GM19438 (cell line): ENCODE measurements at regions not wholly inside any gene's neighbourhood (a gene's known extent, or its start where the extent isn't known, plus 50 kb on each side); places are given as distances from the start of the nearest gene placed in this dataset.
"Not testable (repeated sequence)": the region's sequence is repeated elsewhere in the genome, so short reads cannot be mapped to it uniquely, and the experiment has no call there.

Source experiments
- ATAC-seq: cut with Tn5 transposase; IDR thresholded peaks from one replicate; pipeline ENCODE4 v1.9.1; 2021; ENCODE audit warnings: low read depth; ENCODE audit not compliant: unreplicated experiment

DNA sequence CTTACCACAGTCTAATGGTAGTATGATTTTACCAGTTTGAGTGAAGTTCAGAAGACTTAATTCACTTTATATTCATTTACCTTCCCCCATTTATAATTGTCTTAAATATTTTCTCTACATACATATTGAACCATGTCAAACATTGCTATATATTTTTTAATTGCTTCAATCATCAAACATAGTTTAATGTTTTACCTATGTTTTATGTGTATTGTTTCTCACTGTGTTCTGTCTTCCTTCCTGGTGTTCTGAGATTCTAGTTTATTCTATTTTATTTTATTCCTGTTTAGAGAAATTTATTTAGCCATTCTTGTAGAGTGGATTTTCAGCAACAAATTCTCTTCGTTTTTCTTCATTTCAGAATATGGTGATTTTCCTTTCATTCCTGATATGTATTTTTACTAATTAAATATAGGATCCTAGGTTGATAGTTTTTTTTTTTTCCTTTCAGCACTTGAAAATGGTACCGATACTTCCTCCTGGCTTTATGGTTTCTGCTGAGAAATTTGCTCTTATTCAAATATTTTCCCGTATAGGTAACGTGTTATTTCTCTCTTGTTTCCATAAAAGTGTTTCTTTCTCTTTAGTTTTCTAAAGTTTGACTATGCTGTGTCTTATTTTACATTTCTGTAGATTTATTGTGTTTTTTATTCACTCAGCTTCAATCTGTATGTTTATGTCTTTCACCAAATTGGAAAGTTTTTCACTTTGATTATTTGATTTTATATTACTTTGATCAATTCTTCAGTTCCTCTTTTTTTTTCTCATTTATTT, 201.8 kb upstream of the AGR3 start:
- no peak for ATAC-seq

DNA sequence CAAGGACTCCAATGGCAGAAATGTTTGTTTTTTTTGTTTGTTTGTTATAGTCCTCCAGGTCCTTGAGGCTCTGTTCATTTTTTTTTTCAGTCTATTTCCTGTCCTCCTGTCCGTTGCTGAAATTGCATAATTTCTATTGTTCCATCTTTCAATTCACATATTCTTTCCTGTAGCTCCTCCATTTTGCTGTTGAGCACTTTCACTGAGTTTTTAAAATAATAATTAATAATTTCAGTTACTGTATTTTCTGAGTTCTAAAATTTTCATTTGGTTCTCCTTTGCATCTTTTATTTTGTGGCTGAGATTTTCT, 202.3 kb upstream of the AGR3 start:
- no peak for ATAC-seq

- ATAC-seq: no peak
These were observed 203.4 kb upstream of the AGR3 start for GRCh38 chr7:17085186-17085585.

GRCh38 chr7:17086403-17086802, 204.6 kb upstream of the AGR3 start:
- no peak for ATAC-seq

GRCh38 chr7:17090751-17091150, 207.7 kb upstream of the AHR start:
- no peak for ATAC-seq

- no peak for ATAC-seq
These were observed 205.0 kb upstream of the AHR start for GRCh38 chr7:17093461-17093860.

DNA sequence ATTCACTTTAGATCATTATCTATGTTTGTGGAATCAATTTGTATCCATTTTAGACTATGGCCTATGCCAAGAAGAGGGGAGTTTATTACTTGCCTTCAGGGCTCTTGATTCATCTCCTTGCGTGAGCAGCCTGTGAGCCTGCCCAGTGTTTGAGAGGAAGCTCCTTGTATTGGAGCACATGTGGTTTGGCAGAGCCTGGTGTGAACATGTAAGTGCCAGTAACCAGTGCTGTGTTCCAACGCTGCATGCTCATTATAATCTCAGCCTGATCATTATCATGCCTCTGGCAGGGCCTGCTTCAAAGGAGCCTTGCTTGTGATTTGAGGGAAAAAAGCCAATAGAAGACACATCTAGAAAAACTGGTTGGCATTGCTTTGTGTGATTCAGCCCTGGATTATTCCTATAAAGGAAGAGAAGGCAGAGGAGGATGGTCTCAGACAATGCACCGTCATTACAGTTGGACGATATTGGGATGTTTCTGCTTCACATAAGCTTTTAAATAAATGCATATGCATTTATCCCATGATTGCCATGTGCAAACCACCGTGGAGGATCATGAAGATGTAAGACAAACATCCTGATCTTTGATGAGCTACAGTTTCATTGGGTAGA, 203.4 kb upstream of the AHR start:
- no peak for ATAC-seq

- no peak for ATAC-seq
These were observed 202.5 kb upstream of the AHR start for GRCh38 chr7:17095931-17096330.

- no peak for ATAC-seq
These were observed 200.7 kb upstream of the AHR start for GRCh38 chr7:17097668-17098297.

GRCh38 chr7:17098515-17098914, 199.9 kb upstream of the AHR start:
- no peak for ATAC-seq

- ATAC-seq: no peak
These were observed 199.1 kb upstream of the AHR start for GRCh38 chr7:17099083-17099973.

- ATAC-seq: not testable (repeated sequence)
These were observed 198.4 kb upstream of the AHR start for GRCh38 chr7:17099974-17100509.

DNA sequence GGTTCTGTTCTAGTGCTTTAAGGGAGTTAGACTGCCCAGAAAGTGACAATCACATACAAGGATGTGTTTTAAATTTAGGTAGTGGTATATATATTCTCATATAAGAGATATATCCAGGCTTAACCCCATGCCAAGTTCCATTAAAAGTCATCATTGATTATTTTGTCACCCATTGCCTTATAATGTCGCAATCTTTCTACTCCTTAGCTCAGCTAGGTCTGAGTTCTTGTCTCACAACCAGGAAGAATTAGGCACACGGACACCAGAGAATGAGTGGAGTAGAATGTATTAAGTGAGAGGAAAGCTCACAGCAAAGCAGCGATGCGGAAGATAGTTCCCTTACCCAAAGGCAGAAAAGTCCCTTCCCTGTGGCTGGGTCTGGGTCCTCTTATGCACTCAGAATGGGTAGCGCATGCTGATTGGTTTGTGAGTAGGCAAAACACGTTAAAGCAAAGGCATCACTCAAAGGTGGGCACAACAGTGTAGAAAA, 197.2 kb upstream of the AHR start:
- ATAC-seq: no peak

DNA sequence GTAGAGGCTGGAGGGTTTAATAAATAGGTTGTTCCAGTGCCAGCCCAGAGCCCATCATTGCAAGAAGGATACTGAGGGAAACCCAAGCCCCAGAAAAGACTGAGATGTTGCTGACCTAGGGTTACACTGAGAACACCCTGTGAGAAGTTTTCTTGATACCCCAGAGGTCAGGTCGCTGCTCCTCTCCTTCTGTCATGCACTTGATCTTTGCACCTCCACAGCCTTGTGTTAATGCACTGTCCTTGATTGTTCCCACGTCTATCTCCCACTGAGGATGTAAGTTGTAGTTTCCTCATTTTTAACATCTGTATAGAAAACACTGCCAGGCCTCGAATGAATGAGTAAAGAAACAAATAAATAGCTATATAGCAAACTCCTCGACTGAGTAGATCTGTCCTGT, 195.3 kb upstream of the AHR start:
- no peak for ATAC-seq

DNA sequence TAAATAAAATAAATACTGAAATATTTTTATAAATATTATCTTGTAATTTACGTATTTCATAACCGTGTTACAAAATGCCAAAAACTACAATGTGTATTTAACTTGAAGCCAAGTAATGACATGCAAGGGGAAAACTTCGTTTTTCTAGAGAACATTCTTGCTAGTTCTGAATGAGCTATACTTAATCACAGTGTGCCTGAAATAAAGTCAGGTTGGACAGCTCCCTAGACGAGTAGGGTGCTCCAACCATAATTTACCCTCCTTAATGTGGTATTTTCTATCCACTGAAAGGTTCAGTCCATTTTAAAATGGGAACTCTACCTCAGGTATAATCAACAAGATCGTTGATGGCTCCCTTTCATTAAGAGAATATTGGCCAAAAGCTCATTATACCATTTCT, 194.5 kb upstream of the AHR start:
- no peak for ATAC-seq

- no peak for ATAC-seq
These were observed 194.0 kb upstream of the AHR start for GRCh38 chr7:17104419-17104818.

- no peak for ATAC-seq
These were observed 192.8 kb upstream of the AHR start for GRCh38 chr7:17105701-17106100.

- ATAC-seq: no peak
These were observed 190.3 kb upstream of the AHR start for GRCh38 chr7:17108049-17108584.

DNA sequence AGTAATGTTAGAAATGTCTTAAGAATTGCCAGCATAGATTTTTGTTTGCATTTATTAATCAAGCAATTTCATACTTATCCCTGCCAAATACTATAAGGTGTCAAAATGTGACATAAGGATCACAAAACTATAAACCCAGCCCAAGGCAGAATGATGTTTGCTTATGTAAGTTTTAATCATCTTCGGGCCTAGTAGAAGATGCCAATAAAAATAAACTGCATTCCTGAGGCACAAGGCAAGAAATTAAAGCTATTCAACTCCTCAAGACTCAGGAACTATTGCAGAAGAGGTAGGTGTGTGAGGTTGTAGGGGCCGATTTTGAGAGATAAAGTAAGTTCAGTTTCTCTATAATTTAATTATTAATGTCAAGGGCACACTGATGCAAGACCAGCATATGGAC, 189.4 kb upstream of the AHR start:
- ATAC-seq: no peak

DNA sequence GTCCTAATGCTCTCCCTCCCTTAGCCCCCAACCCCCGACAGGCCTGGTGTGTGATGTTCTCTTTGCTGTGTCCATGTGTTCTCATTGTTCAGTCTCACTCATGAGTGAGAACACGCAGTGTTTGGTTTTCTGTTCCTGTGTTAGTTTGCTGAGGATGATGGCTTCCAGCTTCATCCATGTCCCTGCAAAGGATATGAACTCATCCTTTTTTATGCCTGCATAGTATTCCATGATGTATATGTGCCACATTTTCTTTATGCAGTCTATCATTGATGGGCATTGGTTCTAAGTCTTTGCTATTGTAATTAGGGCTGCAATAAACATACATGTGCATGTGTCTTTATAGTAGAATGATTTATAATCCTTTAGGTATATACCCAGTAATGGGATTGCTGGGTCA, 184.7 kb upstream of the AHR start:
- not testable (repeated sequence) for ATAC-seq
